H9 (cell line): ENCODE measurements at regions not wholly inside any gene's neighbourhood (a gene's known extent, or its start where the extent isn't known, plus 50 kb on each side); places are given as distances from the start of the nearest gene placed in this dataset.

ENCODE experiments used
- DNase-seq: peaks from one replicate; pipeline ENCODE4 v3.0.0-alpha.2; 2017
- H2AFZ ChIP-seq: one replicate; pipeline ENCODE4 v1.6.1; 2013; ENCODE audit warnings: mild to moderate bottlenecking, low read length, control low read depth, moderate library complexity
- H2AK5ac ChIP-seq: 2 replicates; pipeline ENCODE4 v1.6.1; 2013; ENCODE audit warnings: low read length, control low read depth, mixed read lengths; ENCODE audit not compliant: insufficient read length
- H2BK120ac ChIP-seq: one replicate; pipeline ENCODE4 v1.6.1; 2013; ENCODE audit warnings: low read depth, mild to moderate bottlenecking, low read length, control low read depth, inconsistent platforms; ENCODE audit not compliant: poor library complexity, severe bottlenecking
- H2BK12ac ChIP-seq: 2 replicates; pipeline ENCODE4 v1.6.1; 2013; ENCODE audit warnings: low read length, control low read depth, mixed read lengths, low read depth; ENCODE audit not compliant: insufficient read length
- H2BK15ac ChIP-seq: 2 replicates; pipeline ENCODE4 v1.6.1; 2013; ENCODE audit warnings: low read depth, low read length, control low read depth
- H2BK20ac ChIP-seq: one replicate; pipeline ENCODE4 v1.6.1; 2013; ENCODE audit warnings: low read depth, mild to moderate bottlenecking, low read length, control low read depth, inconsistent platforms; ENCODE audit not compliant: poor library complexity, severe bottlenecking
- H2BK5ac ChIP-seq: 2 replicates; pipeline ENCODE4 v1.6.1; 2013; ENCODE audit warnings: low read length, control low read depth, mixed read lengths; ENCODE audit not compliant: insufficient read length
- H3K14ac ChIP-seq: 2 replicates; pipeline ENCODE4 v1.6.1; 2013; ENCODE audit warnings: low read length, control low read depth; ENCODE audit not compliant: insufficient read depth
- H3K18ac ChIP-seq: 2 replicates; pipeline ENCODE4 v1.6.1; 2013; ENCODE audit warnings: low read depth, mild to moderate bottlenecking, mixed read lengths, low read length, control low read depth; ENCODE audit not compliant: insufficient read length
- H3K23ac ChIP-seq: 2 replicates; pipeline ENCODE4 v1.6.1; 2013; ENCODE audit warnings: low read length, control low read depth, mixed read lengths, low read depth; ENCODE audit not compliant: insufficient read length
- H3K23me2 ChIP-seq: 2 replicates; pipeline ENCODE4 v1.6.1; 2013; ENCODE audit warnings: low read depth, mild to moderate bottlenecking, mixed read lengths, low read length, control low read depth; ENCODE audit not compliant: insufficient read length, poor library complexity, severe bottlenecking
- H3K27ac ChIP-seq: 2 replicates; pipeline ENCODE4 v1.5.1; 2013; ENCODE audit warnings: low read length, control low read depth, mixed read lengths, low read depth; ENCODE audit not compliant: insufficient read length
- H3K27me3 ChIP-seq: 2 replicates; pipeline ENCODE4 v1.6.1; 2013; ENCODE audit warnings: low read length, control low read depth, inconsistent platforms; ENCODE audit not compliant: insufficient read depth
- H3K4ac ChIP-seq: 2 replicates; pipeline ENCODE4 v1.6.1; 2013; ENCODE audit warnings: low read depth, mild to moderate bottlenecking, control low read depth, inconsistent platforms, low read length, moderate library complexity
- H3K4me1 ChIP-seq: 2 replicates; pipeline ENCODE4 v1.6.1; 2013; ENCODE audit warnings: low read length, control low read depth, inconsistent platforms; ENCODE audit not compliant: insufficient read depth
- H3K4me2 ChIP-seq: 2 replicates; pipeline ENCODE4 v1.6.1; 2013; ENCODE audit warnings: low read length, control low read depth, mixed read lengths; ENCODE audit not compliant: insufficient read length, insufficient read depth
- H3K56ac ChIP-seq: 2 replicates; pipeline ENCODE4 v1.6.1; 2013; ENCODE audit warnings: low read depth, mild to moderate bottlenecking, mixed read lengths, low read length, control low read depth; ENCODE audit not compliant: insufficient read length
- H3K79me1 ChIP-seq: 2 replicates; pipeline ENCODE4 v1.6.1; 2013; ENCODE audit warnings: low read depth, mild to moderate bottlenecking, moderate library complexity, low read length, control low read depth, inconsistent platforms; ENCODE audit not compliant: insufficient read depth, poor library complexity, severe bottlenecking
- H3K79me2 ChIP-seq: 2 replicates; pipeline ENCODE4 v1.6.1; 2013; ENCODE audit warnings: low read length, control low read depth, inconsistent platforms; ENCODE audit not compliant: insufficient read depth
- H3K9ac ChIP-seq: 2 replicates; pipeline ENCODE4 v1.6.1; 2013; ENCODE audit warnings: low read length, control low read depth, mixed read lengths; ENCODE audit not compliant: insufficient read length; ENCODE audit errors: extremely low read depth
- H3K9me3 ChIP-seq: one replicate; pipeline ENCODE4 v1.6.1; 2013; ENCODE audit warnings: low read depth, low read length, inconsistent platforms; ENCODE audit not compliant: control insufficient read depth
- H3T11ph ChIP-seq: one replicate; pipeline ENCODE4 v1.6.1; 2013; ENCODE audit warnings: mild to moderate bottlenecking, low read length, control low read depth, inconsistent platforms
- H4K20me1 ChIP-seq: one replicate; pipeline ENCODE4 v1.6.1; 2013; ENCODE audit not compliant: control insufficient read depth, insufficient read length, insufficient read depth
- H4K5ac ChIP-seq: 2 replicates; pipeline ENCODE4 v1.6.1; 2013; ENCODE audit warnings: low read depth, mild to moderate bottlenecking, mixed read lengths, low read length, control low read depth; ENCODE audit not compliant: insufficient read length
- H4K8ac ChIP-seq: replicated peaks from 2 replicates; pipeline ENCODE4 v1.6.1; 2013; ENCODE audit warnings: low read length, control low read depth, mixed read lengths, low read depth; ENCODE audit not compliant: insufficient read length
- H4K91ac ChIP-seq: 2 replicates; pipeline ENCODE4 v1.6.1; 2013; ENCODE audit warnings: low read depth, mild to moderate bottlenecking, moderate library complexity, mixed read lengths, low read length, control low read depth; ENCODE audit not compliant: insufficient read length
- H3K27ac Mint-ChIP-seq, 3 experiments: 2 replicates in 2 of 3; 3 replicates in 1 of 3; pipeline ENCODE4 v1.8.0; 2020 to 2021; ENCODE audit warnings: mixed read lengths in 3 of 3, mild to moderate bottlenecking in 1 of 3, moderate library complexity in 1 of 3
- H3K27me3 Mint-ChIP-seq: 2 replicates; pipeline ENCODE4 v1.8.0; 2021; ENCODE audit warnings: low read depth, mild to moderate bottlenecking, moderate library complexity, mixed read lengths
- H3K36me3 Mint-ChIP-seq, 3 experiments: 2 replicates in 2 of 3; 3 replicates in 1 of 3; pipeline ENCODE4 v1.8.0; 2020 to 2021; ENCODE audit warnings: low read depth in 3 of 3, mixed read lengths in 3 of 3; ENCODE audit not compliant: insufficient read depth in 1 of 3
- H3K4me1 Mint-ChIP-seq, 2 experiments: 2 replicates each; pipeline ENCODE4 v1.8.0; 2020; ENCODE audit warnings: mixed read lengths in 2 of 2
- H3K4me3 Mint-ChIP-seq, 2 experiments: 2 replicates in 1 of 2; 3 replicates in 1 of 2; pipeline ENCODE4 v1.8.0; 2020 to 2021; ENCODE audit warnings: mild to moderate bottlenecking in 2 of 2, mixed read lengths in 2 of 2, moderate library complexity in 1 of 2
- H3K9me3 Mint-ChIP-seq, 2 experiments: 2 replicates in 1 of 2; 3 replicates in 1 of 2; pipeline ENCODE4 v1.8.0; 2020; ENCODE audit warnings: mild to moderate bottlenecking in 2 of 2, mixed read lengths in 2 of 2, moderate library complexity in 1 of 2
- WGBS: extraction: QIAGEN DNeasy Blood & Tissue Kit; methylation state at CpG from one replicate; pipeline ENCODE4 v1.1.7; 2013; ENCODE audit warnings: missing lambda C conversion rate, low lambda C conversion rate, mixed read lengths; ENCODE audit not compliant: insufficient read length; ENCODE audit errors: extremely low coverage; 5-methylcytosine and 5-hydroxymethylcytosine counted together
- TF ChIP-seq, protein P1 (sequence below): fragments of 200-600 bp; sonication (generic); conservative IDR thresholded peaks from 3 replicates; pipeline ENCODE4 v1.8.0; 2021; ENCODE audit warnings: antibody characterized with exemption, mild to moderate bottlenecking

DNA sequence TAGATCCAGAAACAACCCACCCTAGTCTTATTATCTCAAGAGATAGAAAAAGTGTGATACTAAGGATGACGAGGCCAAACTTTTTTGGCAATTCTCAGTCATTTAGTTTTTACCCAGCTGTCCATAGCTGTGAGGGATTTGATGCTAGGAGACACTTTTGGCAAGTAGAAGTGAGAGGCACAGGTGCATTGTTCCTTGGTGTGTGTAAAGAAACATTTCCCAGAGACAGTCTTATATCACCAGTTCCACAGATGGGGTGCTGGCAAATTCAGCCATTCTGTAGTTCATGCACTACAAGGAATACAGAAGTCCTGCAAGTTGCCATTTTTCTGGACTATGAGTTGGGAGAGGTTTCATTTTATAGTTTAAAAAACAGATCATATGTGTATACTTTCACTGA lies 403.3 kb upstream of the GHITM start:
- Histone ChIP-seq H3K79me2 (no peaks in the 10 kb centered on the region), H2BK20ac (no peak overlapping the region), H2BK120ac (no peak overlapping the region), H3K18ac (no peak overlapping the region), H2AFZ (no peak overlapping the region), H2AK5ac (no peak overlapping the region), H3K14ac (no peak overlapping the region), H4K91ac (no peak overlapping the region), H3K79me1 (no peaks in the 10 kb centered on the region), H3K23me2 (no peaks in the 10 kb centered on the region), H3K9ac (no peak overlapping the region), H3K27ac (no peak overlapping the region), H3K23ac (no peak overlapping the region), H3K27me3 (no peaks in the 10 kb centered on the region), H2BK5ac (no peak overlapping the region), H4K20me1 (no peaks in the 10 kb centered on the region), H3T11ph (no peak overlapping the region), H3K9me3 (peaks cover 6% of the 10 kb centered on the region), H3K4ac (no peak overlapping the region), H4K8ac (no peak overlapping the region), H2BK15ac (no peak overlapping the region), H4K5ac (no peak overlapping the region), H3K56ac (no peak overlapping the region), H2BK12ac (no peak overlapping the region), H3K4me2 (no peak overlapping the region), H3K4me1 (no peaks in the 10 kb centered on the region)
- peaks cover 0 to 7% (median 0%) of the 10 kb centered on the region in 3 experiments; a peak in 2 of 7 replicates for H3K36me3 Mint-ChIP-seq
- H3K4me1 Mint-ChIP-seq: no peaks in the 10 kb centered on the region
- no CpG with 5 or more reads among the region's 1 CpG for WGBS
- TF ChIP-seq, protein P1, sequence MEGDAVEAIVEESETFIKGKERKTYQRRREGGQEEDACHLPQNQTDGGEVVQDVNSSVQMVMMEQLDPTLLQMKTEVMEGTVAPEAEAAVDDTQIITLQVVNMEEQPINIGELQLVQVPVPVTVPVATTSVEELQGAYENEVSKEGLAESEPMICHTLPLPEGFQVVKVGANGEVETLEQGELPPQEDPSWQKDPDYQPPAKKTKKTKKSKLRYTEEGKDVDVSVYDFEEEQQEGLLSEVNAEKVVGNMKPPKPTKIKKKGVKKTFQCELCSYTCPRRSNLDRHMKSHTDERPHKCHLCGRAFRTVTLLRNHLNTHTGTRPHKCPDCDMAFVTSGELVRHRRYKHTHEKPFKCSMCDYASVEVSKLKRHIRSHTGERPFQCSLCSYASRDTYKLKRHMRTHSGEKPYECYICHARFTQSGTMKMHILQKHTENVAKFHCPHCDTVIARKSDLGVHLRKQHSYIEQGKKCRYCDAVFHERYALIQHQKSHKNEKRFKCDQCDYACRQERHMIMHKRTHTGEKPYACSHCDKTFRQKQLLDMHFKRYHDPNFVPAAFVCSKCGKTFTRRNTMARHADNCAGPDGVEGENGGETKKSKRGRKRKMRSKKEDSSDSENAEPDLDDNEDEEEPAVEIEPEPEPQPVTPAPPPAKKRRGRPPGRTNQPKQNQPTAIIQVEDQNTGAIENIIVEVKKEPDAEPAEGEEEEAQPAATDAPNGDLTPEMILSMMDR: no peak
- no peak overlapping the region for H3K27ac Mint-ChIP-seq
- DNase-seq: no peak
- no peak overlapping the region for H3K4me3 Mint-ChIP-seq
- no peaks in the 10 kb centered on the region; the same call in 1 of the 2 replicates for H3K27me3 Mint-ChIP-seq
- H3K9me3 Mint-ChIP-seq: peaks cover 11 to 20% of the 10 kb centered on the region in 2 experiments
